GM12878 (cell line): ENCODE measurements at regions not wholly inside any gene's neighbourhood (a gene's known extent, or its start where the extent isn't known, plus 50 kb on each side); places are given as distances from the start of the nearest gene placed in this dataset.

ENCODE experiments used
- ATAC-seq: fragments of 200-7000 bp; cut with Tn5 transposase; 3 replicates; pipeline ENCODE4 v1.9.1; 2020; ENCODE audit warnings: mild to moderate bottlenecking, moderate library complexity
- BruUV-seq: library from RNA; stranded (reverse); fragments of 400-500 nt; replicated peaks from 2 replicates; lab custom pipeline; 2021; lab: Mats Ljungman, UMichigan
- CTCF ChIA-PET: fragments of 300-600 bp; sonication (Branson Sonifier 250); formaldehyde crosslinking; extraction: SDS; loops from one replicate; lab custom pipeline; 2021; ENCODE audit warnings: inconsistent platforms; lab: Yijun Ruan, JAX
- POLR2A ChIA-PET: fragments of 350-600 bp; formaldehyde crosslinking; extraction: SDS; loops from one replicate; lab custom pipeline; 2021; ENCODE audit warnings: inconsistent platforms; lab: Charles Lee
- RAD21 ChIA-PET: fragments of 300-600 bp; sonication (Branson Sonifier 250); formaldehyde crosslinking; loops from one replicate; lab custom pipeline; 2023; ENCODE audit warnings: antibody characterized with exemption; ENCODE audit not compliant: unreplicated experiment; lab: Charles Lee
- SMC1A ChIA-PET: fragments of 300-600 bp; sonication (Branson Sonifier 250); formaldehyde crosslinking; loops from one replicate; lab custom pipeline; 2023; ENCODE audit not compliant: unreplicated experiment, uncharacterized antibody; lab: Charles Lee
- DNase-seq: peaks from one replicate; pipeline ENCODE4 v3.0.0-alpha.2; 2011; ENCODE audit warnings: low read depth, low spot score
- FAIRE-seq: peaks from 3 replicates; lab custom pipeline; 2011; peaks lifted over from hg19 to GRCh38; lab: Jason Lieb, UNC
- H2AFZ ChIP-seq: 2 replicates; pipeline ENCODE4 v1.6.0; 2011; ENCODE audit warnings: low read depth, low read length, control low read depth; ENCODE audit not compliant: control insufficient read depth
- H3K27ac ChIP-seq: 2 replicates; pipeline ENCODE4 v1.5.1; 2011; ENCODE audit warnings: control low read depth; ENCODE audit not compliant: control insufficient read depth, insufficient read depth
- H3K27me3 ChIP-seq, 2 experiments: replicated peaks in 1 of 2; 2 replicates each; pipeline versions ENCODE4 v1.6.0 to v1.6.1; 2011; ENCODE audit warnings: low read length in 1 of 2; ENCODE audit not compliant: control insufficient read depth in 2 of 2, insufficient read depth in 2 of 2
- H3K36me3 ChIP-seq, 2 experiments: 2 replicates each; pipeline ENCODE4 v1.5.1; 2011; ENCODE audit warnings: low read length in 1 of 2; ENCODE audit not compliant: control insufficient read depth in 2 of 2, insufficient read depth in 2 of 2
- H3K4me1 ChIP-seq: 2 replicates; pipeline ENCODE4 v1.6.1; 2011; ENCODE audit warnings: mild to moderate bottlenecking, low read length, moderate library complexity, mixed read lengths; ENCODE audit not compliant: control insufficient read depth, insufficient read depth
- H3K4me2 ChIP-seq: 2 replicates; pipeline ENCODE4 v1.6.0; 2011; ENCODE audit warnings: control low read depth; ENCODE audit not compliant: control insufficient read depth, insufficient read depth
- H3K4me3 ChIP-seq: fragments of 200-600 bp; sonication (generic); 2 replicates; pipeline ENCODE4 v1.5.1; 2016
- H3K79me2 ChIP-seq: 2 replicates; pipeline ENCODE4 v1.6.0; 2011; ENCODE audit warnings: low read length; ENCODE audit not compliant: control insufficient read depth, insufficient read depth
- H3K9ac ChIP-seq: 2 replicates; pipeline ENCODE4 v1.8.0; 2011; ENCODE audit warnings: low read length, control low read depth, mixed read lengths; ENCODE audit not compliant: control insufficient read depth, insufficient read depth
- H3K9me3 ChIP-seq: replicated peaks from 3 replicates; pipeline ENCODE4 v1.5.1; 2011; ENCODE audit warnings: mild to moderate bottlenecking, low read length; ENCODE audit not compliant: control insufficient read depth, insufficient read depth
- H4K20me1 ChIP-seq: 2 replicates; pipeline ENCODE4 v1.6.0; 2011; ENCODE audit not compliant: control insufficient read depth, insufficient read depth
- CREB1 ChIP-seq: IDR thresholded peaks from 2 replicates; pipeline ENCODE4 v1.6.1; 2012; ENCODE audit warnings: low read depth, mild to moderate bottlenecking, inconsistent platforms
- HDAC2 ChIP-seq: fragments of 200-600 bp; sonication (generic); IDR thresholded peaks from 2 replicates; pipeline ENCODE4 v1.6.1; 2017
- HDGF ChIP-seq: fragments of 450-650 bp; IDR thresholded peaks from 2 replicates; pipeline ENCODE4 v1.6.1; 2016; ENCODE audit warnings: antibody characterized with exemption
- MEF2A ChIP-seq: IDR thresholded peaks from 2 replicates; pipeline ENCODE4 v1.6.1; 2011; ENCODE audit warnings: low read depth, mild to moderate bottlenecking, low read length, moderate library complexity; ENCODE audit not compliant: insufficient read depth
- MTA2 ChIP-seq: fragments of 450-650 bp; IDR thresholded peaks from 2 replicates; pipeline ENCODE4 v1.6.1; 2016; ENCODE audit warnings: low read depth, mild to moderate bottlenecking, moderate library complexity
- MYC ChIP-seq: IDR thresholded peaks from 2 replicates; pipeline ENCODE4 v1.6.1; 2011; ENCODE audit warnings: mild to moderate bottlenecking, low read length, moderate library complexity, inconsistent platforms; ENCODE audit not compliant: insufficient read depth, insufficient replicate concordance, insufficient read length, severe bottlenecking
- NRF1 ChIP-seq: conservative IDR thresholded peaks from 2 replicates; pipeline ENCODE4 v1.6.1; 2011; ENCODE audit warnings: mild to moderate bottlenecking, low read depth, low read length, improper control_type of control experiment
- PBX3 ChIP-seq: IDR thresholded peaks from 2 replicates; pipeline ENCODE4 v1.6.1; 2011; ENCODE audit warnings: mild to moderate bottlenecking, low read depth, low read length, moderate library complexity; ENCODE audit not compliant: insufficient replicate concordance
- PKNOX1 ChIP-seq: fragments of 450-650 bp; IDR thresholded peaks from 2 replicates; pipeline ENCODE4 v1.6.1; 2016; ENCODE audit warnings: mild to moderate bottlenecking
- RELA ChIP-seq: fragments of 450-650 bp; IDR thresholded peaks from 2 replicates; pipeline ENCODE4 v1.8.0; 2014; ENCODE audit warnings: borderline replicate concordance; ENCODE audit not compliant: partially characterized antibody
- REST ChIP-seq: IDR thresholded peaks from 2 replicates; pipeline ENCODE4 v1.6.1; 2012; ENCODE audit warnings: mild to moderate bottlenecking, low read depth, low read length
- SREBF1 ChIP-seq: IDR thresholded peaks from 2 replicates; pipeline ENCODE4 v1.6.1; 2012; ENCODE audit warnings: mild to moderate bottlenecking, low read length
- STAT1 ChIP-seq: fragments of 450-650 bp; conservative IDR thresholded peaks from 2 replicates; pipeline ENCODE4 v1.6.1; 2014; ENCODE audit warnings: antibody characterized with exemption, mild to moderate bottlenecking
- STAT3 ChIP-seq: IDR thresholded peaks from 2 replicates; pipeline ENCODE4 v1.6.1; 2011; ENCODE audit warnings: low read depth, low read length, improper control_type of control experiment
- SUPT20H ChIP-seq: IDR thresholded peaks from 2 replicates; pipeline ENCODE4 v1.6.1; 2011; ENCODE audit warnings: low read depth, mild to moderate bottlenecking, low read length, moderate library complexity, borderline replicate concordance; ENCODE audit not compliant: control insufficient read depth
- WGBS: methylation state at CpG from one replicate; pipeline ENCODE4 v1.1.6; 2016; ENCODE audit warnings: low lambda C conversion rate; ENCODE audit not compliant: insufficient replicate concordance, insufficient coverage; ENCODE audit errors: missing lambda C conversion rate; 5-methylcytosine and 5-hydroxymethylcytosine counted together
- in situ Hi-C: fragments of 300-500 bp; cut with MboI; formaldehyde crosslinking; loops from 9 replicates; pipeline ENCODE4 v1.14.3; 2018; ENCODE audit warnings: mixed read lengths
- intact Hi-C: fragments of 100-400 bp; cut with micrococcal nuclease; formaldehyde crosslinking; loops from one replicate; pipeline ENCODE4 v1.14.2; 2022; ENCODE audit not compliant: unreplicated experiment

DNA sequence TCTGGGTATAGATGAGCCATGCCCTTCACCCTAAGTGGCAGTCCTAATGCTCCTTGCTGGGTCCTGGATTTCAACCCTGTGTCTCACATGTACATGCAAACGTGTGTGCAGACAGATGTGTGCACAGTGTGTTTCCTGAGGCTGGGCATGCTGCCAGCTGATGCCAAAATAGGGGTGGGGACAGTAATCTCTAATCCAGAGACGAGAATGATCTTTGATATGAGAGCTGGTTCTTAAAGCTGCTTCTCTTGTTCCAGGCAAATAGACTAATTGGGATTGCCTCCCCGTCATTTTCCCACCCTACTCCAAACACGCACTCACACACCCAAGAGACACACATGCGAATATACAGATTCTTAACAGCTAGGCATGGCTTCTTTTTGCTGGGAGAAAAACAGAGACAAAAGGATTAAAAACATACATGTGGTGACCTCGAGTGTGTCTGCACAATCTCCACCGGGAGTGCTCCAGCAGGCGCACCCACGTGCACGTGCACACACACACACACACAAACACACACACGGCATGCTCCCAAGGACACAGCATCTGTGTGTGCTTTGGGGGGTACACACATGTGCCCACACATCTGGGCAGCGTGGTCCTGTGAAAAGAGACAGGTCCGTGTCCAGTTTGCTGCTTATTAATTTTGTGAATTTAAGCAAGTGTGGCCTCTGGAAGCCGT, 102.1 kb upstream of the ZBTB40 start:
- intact Hi-C loops, result no loop called here
- RAD21 ChIA-PET, result no interaction called here
- Histone ChIP-seq H3K4me1 (no peaks in the 10 kb centered on the region), H3K79me2 (no peaks in the 10 kb centered on the region), H3K27me3 (peaks cover 0 to 2% of the 10 kb centered on the region in 2 experiments; a peak in 3 of 4 replicates), H3K9me3 (no peaks in the 10 kb centered on the region), H3K9ac (no peak overlapping the region), H3K27ac (no peak overlapping the region), H2AFZ (no peak overlapping the region), H3K36me3 (no peaks in the 10 kb centered on the region), H3K4me3 (no peak overlapping the region), H4K20me1 (no peaks in the 10 kb centered on the region), H3K4me2 (no peak overlapping the region)
- FAIRE-seq (no peak), ATAC-seq (no peak), DNase-seq (no peak)
- BruUV-seq, result no TSS peak
- CTCF ChIA-PET, result no interaction called here
- in situ Hi-C loops, result no loop called here
- POLR2A ChIA-PET, result no interaction called here
- TF ChIP-seq MYC, result no peak
- no peak for TF ChIP-seq NRF1
- TF ChIP-seq STAT1, result no peak
- no peak for TF ChIP-seq PBX3
- no peak for TF ChIP-seq CREB1
- no peak for TF ChIP-seq MEF2A
- TF ChIP-seq RELA, result no peak
- no peak for TF ChIP-seq REST
- no peak for TF ChIP-seq STAT3
- no peak for TF ChIP-seq HDGF
- TF ChIP-seq HDAC2, result no peak
- no peak for TF ChIP-seq SUPT20H
- no peak for TF ChIP-seq SREBF1
- no peak for TF ChIP-seq PKNOX1
- TF ChIP-seq MTA2, result no peak
- SMC1A ChIA-PET, result no interaction called here
- 16% methylated on average over 14 of the region's 14 CpGs for WGBS
